ENCODE measurements at regions not wholly inside any gene's neighbourhood (a gene's known extent, or its start where the extent isn't known, plus 50 kb on each side); places are given as distances from the start of the nearest gene placed in this dataset.

- TF ChIP-seq POLR2A (IDR thresholded peaks at IDR 0.05) = no peak
- no peak for TF ChIP-seq CTCF (IDR thresholded peaks at IDR 0.05)
- no peak for TF ChIP-seq POLR2AphosphoS5 (IDR thresholded peaks at IDR 0.05)
Observed at GRCh38 chr4:53734182-53734581, 142.9 kb upstream of the LNX1 start.
